Neuronal stem cell (in vitro differentiated cells): ENCODE measurements at regions not wholly inside any gene's neighbourhood (a gene's known extent, or its start where the extent isn't known, plus 50 kb on each side); places are given as distances from the start of the nearest gene placed in this dataset.

Experiments used
- DNase-seq: peaks from one replicate; pipeline ENCODE4 v3.0.0-alpha.2; 2013; ENCODE audit warnings: low spot score
- H2AFZ ChIP-seq: one replicate; pipeline ENCODE4 v1.6.1; 2013; ENCODE audit warnings: mild to moderate bottlenecking, low read length, inconsistent platforms
- H2AK5ac ChIP-seq: 2 replicates; pipeline ENCODE4 v1.6.1; 2013; ENCODE audit warnings: low read depth, mild to moderate bottlenecking, inconsistent platforms, low read length, moderate library complexity, mixed read lengths
- H2BK120ac ChIP-seq: 2 replicates; pipeline ENCODE4 v1.6.1; 2013; ENCODE audit warnings: low read depth, mild to moderate bottlenecking, inconsistent platforms, low read length, moderate library complexity, mixed read lengths
- H2BK12ac ChIP-seq: one replicate; pipeline ENCODE4 v1.6.1; 2013; ENCODE audit warnings: low read length, inconsistent platforms
- H2BK15ac ChIP-seq: 2 replicates; pipeline ENCODE4 v1.6.1; 2013; ENCODE audit warnings: mild to moderate bottlenecking, low read length, inconsistent platforms, mixed read lengths
- H2BK5ac ChIP-seq: one replicate; pipeline ENCODE4 v1.6.1; 2013; ENCODE audit warnings: inconsistent platforms, mild to moderate bottlenecking, low read length, moderate library complexity
- H3K14ac ChIP-seq: one replicate; pipeline ENCODE4 v1.6.1; 2013; ENCODE audit warnings: low read length, inconsistent platforms
- H3K18ac ChIP-seq: 2 replicates; pipeline ENCODE4 v1.6.1; 2013; ENCODE audit warnings: low read length, inconsistent platforms
- H3K23ac ChIP-seq: 2 replicates; pipeline ENCODE4 v1.6.1; 2013; ENCODE audit warnings: low read depth, mild to moderate bottlenecking, mixed read lengths, low read length, inconsistent platforms; ENCODE audit not compliant: poor library complexity
- H3K27ac ChIP-seq: replicated peaks from 3 replicates; pipeline ENCODE4 v1.5.1; 2013; ENCODE audit warnings: low read length, inconsistent platforms
- H3K27me3 ChIP-seq, 3 experiments: 2 replicates each; pipeline ENCODE4 v1.6.1; 2013; ENCODE audit warnings: low read length in 3 of 3, mild to moderate bottlenecking in 2 of 3, inconsistent platforms in 1 of 3, low read depth in 1 of 3, mixed read lengths in 1 of 3, moderate library complexity in 1 of 3; ENCODE audit not compliant: control insufficient read depth in 3 of 3, insufficient read depth in 3 of 3
- H3K36me3 ChIP-seq, 2 donors: replicated peaks in 1 of 2; 2 replicates each; pipeline ENCODE4 v1.6.1; 2013; ENCODE audit warnings: low read length in 2 of 2; ENCODE audit not compliant: control insufficient read depth in 2 of 2, insufficient read depth in 2 of 2
- H3K4ac ChIP-seq: 2 replicates; pipeline ENCODE4 v1.6.1; 2013; ENCODE audit warnings: inconsistent platforms, mild to moderate bottlenecking, low read length, moderate library complexity
- H3K4me1 ChIP-seq, 2 donors: 1 replicate in 1 of 2; 2 replicates in 1 of 2; pipeline ENCODE4 v1.6.1; 2013; ENCODE audit warnings: low read length in 2 of 2, low read depth in 1 of 2; ENCODE audit not compliant: control insufficient read depth in 2 of 2, insufficient read depth in 1 of 2
- H3K4me2 ChIP-seq: one replicate; pipeline ENCODE4 v1.6.1; 2013; ENCODE audit warnings: mild to moderate bottlenecking, low read length, inconsistent platforms; ENCODE audit not compliant: insufficient read depth, poor library complexity, severe bottlenecking
- H3K4me3 ChIP-seq, 2 donors: 2 replicates each; pipeline ENCODE4 v1.5.1; 2013; ENCODE audit warnings: low read length in 2 of 2, mild to moderate bottlenecking in 2 of 2, inconsistent platforms in 1 of 2, moderate library complexity in 1 of 2
- H3K79me1 ChIP-seq: one replicate; pipeline ENCODE4 v1.6.1; 2013; ENCODE audit warnings: low read depth, mild to moderate bottlenecking, inconsistent platforms, low read length, moderate library complexity
- H3K9ac ChIP-seq: one replicate; pipeline ENCODE4 v1.6.1; 2013; ENCODE audit warnings: mild to moderate bottlenecking, low read depth, low read length, inconsistent platforms; ENCODE audit not compliant: poor library complexity
- H3K9me3 ChIP-seq, 2 donors: replicated peaks in 1 of 2; 2 replicates each; pipeline versions ENCODE3 to v1.6.1; 2013; ENCODE audit warnings: low read length in 2 of 2, mild to moderate bottlenecking in 2 of 2, inconsistent platforms in 1 of 2, low read depth in 1 of 2, mixed read lengths in 1 of 2, moderate library complexity in 1 of 2; ENCODE audit not compliant: control insufficient read depth in 2 of 2, insufficient read depth in 1 of 2
- H4K8ac ChIP-seq: one replicate; pipeline ENCODE4 v1.6.1; 2013; ENCODE audit warnings: low read depth, mild to moderate bottlenecking, inconsistent platforms, low read length, moderate library complexity
- H4K91ac ChIP-seq: one replicate; pipeline ENCODE4 v1.6.1; 2013; ENCODE audit warnings: low read length, low read depth, mild to moderate bottlenecking, inconsistent platforms; ENCODE audit not compliant: poor library complexity
- WGBS, 2 donors: extraction: QIAGEN DNeasy Blood & Tissue Kit; methylation state at CpG; one replicate each; pipeline ENCODE4 v1.1.7; 2013; ENCODE audit warnings: missing lambda C conversion rate in 2 of 2, mixed read lengths in 1 of 2; ENCODE audit not compliant: insufficient read length in 2 of 2, insufficient replicate concordance in 1 of 2; ENCODE audit errors: extremely low coverage in 2 of 2; 5-methylcytosine and 5-hydroxymethylcytosine counted together

GRCh38 chr1:25113731-25114130 lies 118.6 kb downstream of the SYF2 start:
- Histone ChIP-seq H3K14ac (no peak overlapping the region), H4K91ac (no peak overlapping the region), H3K27me3 (peaks cover 0 to 9% (median 0%) of the 10 kb centered on the region in 3 experiments), H2BK5ac (no peak overlapping the region), H3K4me2 (no peak overlapping the region), H3K36me3 (no peaks in the 10 kb centered on the region), H2AFZ (no peak overlapping the region), H3K4me3 (no peak overlapping the region), H2BK120ac (no peak overlapping the region), H3K79me1 (no peaks in the 10 kb centered on the region), H3K9me3 (peaks cover 2 to 5% of the 10 kb centered on the region in 2 donors), H3K18ac (no peak overlapping the region), H2AK5ac (no peak overlapping the region), H4K8ac (no peak overlapping the region), H2BK12ac (no peak overlapping the region), H2BK15ac (no peak overlapping the region), H3K9ac (no peak overlapping the region), H3K4me1 (no peaks in the 10 kb centered on the region), H3K27ac (no peak overlapping the region), H3K23ac (no peak overlapping the region), H3K4ac (no peak overlapping the region)
- no CpG with 5 or more reads among the region's 4 CpGs for WGBS, 2 donors
- no peak for DNase-seq

GRCh38 chr1:25113086-25113485 lies 119.2 kb downstream of the SYF2 start:
- Histone ChIP-seq H3K23ac (no peak overlapping the region), H3K14ac (no peak overlapping the region), H3K27ac (no peak overlapping the region), H2BK120ac (no peak overlapping the region), H3K4me3 (no peak overlapping the region), H2BK15ac (no peak overlapping the region), H2BK12ac (no peak overlapping the region), H3K4ac (no peak overlapping the region), H3K9ac (no peak overlapping the region), H2AK5ac (no peak overlapping the region), H3K4me1 (no peaks in the 10 kb centered on the region), H3K18ac (no peak overlapping the region), H3K27me3 (peaks cover 0 to 9% (median 0%) of the 10 kb centered on the region in 3 experiments), H4K91ac (no peak overlapping the region), H2BK5ac (no peak overlapping the region), H4K8ac (no peak overlapping the region), H3K4me2 (no peak overlapping the region), H3K79me1 (no peaks in the 10 kb centered on the region), H3K9me3 (peaks cover 2 to 5% of the 10 kb centered on the region in 2 donors), H3K36me3 (no peaks in the 10 kb centered on the region), H2AFZ (no peak overlapping the region)
- no CpG with 5 or more reads among the region's 3 CpGs for WGBS, 2 donors
- DNase-seq, result no peak

- Histone ChIP-seq H3K9ac (no peak overlapping the region), H4K8ac (no peak overlapping the region), H3K18ac (no peak overlapping the region), H3K4me1 (peaks cover 0 to 2% of the 10 kb centered on the region in 2 donors), H3K27me3 (peaks cover 0 to 9% (median 0%) of the 10 kb centered on the region in 3 experiments), H2AK5ac (no peak overlapping the region), H3K4me2 (no peak overlapping the region), H3K79me1 (no peaks in the 10 kb centered on the region), H3K14ac (no peak overlapping the region), H3K4me3 (no peak overlapping the region), H2BK12ac (no peak overlapping the region), H3K9me3 (peaks cover 2 to 5% of the 10 kb centered on the region in 2 donors), H2BK120ac (no peak overlapping the region), H3K23ac (no peak overlapping the region), H2AFZ (no peak overlapping the region), H2BK5ac (no peak overlapping the region), H2BK15ac (no peak overlapping the region), H3K4ac (no peak overlapping the region), H3K27ac (no peak overlapping the region), H3K36me3 (no peaks in the 10 kb centered on the region), H4K91ac (no peak overlapping the region)
- no peak for DNase-seq
- no CpG with 5 or more reads among the region's 6 CpGs for WGBS, 2 donors
Measured at GRCh38 chr1:25112400-25112799, 119.9 kb downstream of the SYF2 start.

- no peak overlapping the region for H2BK120ac ChIP-seq
- no peak overlapping the region for H3K14ac ChIP-seq
- H3K4me3 ChIP-seq, result no peak overlapping the region
- H2BK5ac ChIP-seq, result no peak overlapping the region
- no peak overlapping the region for H3K18ac ChIP-seq
- no peak overlapping the region for H3K27ac ChIP-seq
- no peak overlapping the region for H4K91ac ChIP-seq
- DNase-seq, result no peak
- H2BK15ac ChIP-seq, result no peak overlapping the region
- H3K23ac ChIP-seq, result peak overlapping the region; percentile 34
- H3K27me3 ChIP-seq, result peaks cover 0 to 9% (median 0%) of the 10 kb centered on the region in 3 experiments
- no peak overlapping the region for H3K4ac ChIP-seq
- no peak overlapping the region for H2AFZ ChIP-seq
- no peak overlapping the region for H3K9ac ChIP-seq
- no peak overlapping the region for H3K4me2 ChIP-seq
- no peaks in the 10 kb centered on the region for H3K36me3 ChIP-seq
- H4K8ac ChIP-seq, result no peak overlapping the region
- no peak overlapping the region for H2BK12ac ChIP-seq
- H3K4me1 ChIP-seq, result peaks cover 0 to 2% of the 10 kb centered on the region in 2 donors
- H2AK5ac ChIP-seq, result no peak overlapping the region
- no peaks in the 10 kb centered on the region for H3K79me1 ChIP-seq
- peaks cover 2 to 5% of the 10 kb centered on the region in 2 donors for H3K9me3 ChIP-seq
- no CpG with 5 or more reads among the region's 7 CpGs for WGBS, 2 donors
Measured at GRCh38 chr1:25111706-25112105, 120.6 kb downstream of the SYF2 start.
